T-helper 2 cell treated with Interferon-gamma antibody and Interleukin-4, amounts not matched to agents 5 μg/mL and 100 μg/mL, for 36 hours (primary cell): ENCODE measurements at regions not wholly inside any gene's neighbourhood (a gene's known extent, or its start where the extent isn't known, plus 50 kb on each side); places are given as distances from the start of the nearest gene placed in this dataset.

ENCODE experiments used
- DNase-seq: peaks from one replicate; pipeline ENCODE4 v3.0.0; 2021; ENCODE audit warnings: low spot score
- H3K27ac Mint-ChIP-seq: one replicate; pipeline ENCODE4 v1.8.0; 2021; ENCODE audit warnings: mild to moderate bottlenecking, mixed read lengths
- H3K27me3 Mint-ChIP-seq: one replicate; pipeline ENCODE4 v1.8.0; 2021; ENCODE audit warnings: low read depth, mixed read lengths
- H3K36me3 Mint-ChIP-seq: one replicate; pipeline ENCODE4 v1.8.0; 2021; ENCODE audit warnings: low read depth, mixed read lengths
- H3K4me1 Mint-ChIP-seq: one replicate; pipeline ENCODE4 v1.8.0; 2021; ENCODE audit warnings: low read depth, mixed read lengths
- H3K4me3 Mint-ChIP-seq: one replicate; pipeline ENCODE4 v1.8.0; 2022; ENCODE audit warnings: mild to moderate bottlenecking, moderate library complexity, mixed read lengths
- H3K9me3 Mint-ChIP-seq: one replicate; pipeline ENCODE4 v1.8.0; 2021; ENCODE audit warnings: mixed read lengths

- no peak overlapping the region for H3K27ac Mint-ChIP-seq
- no peaks in the 10 kb centered on the region for H3K9me3 Mint-ChIP-seq
- no peak overlapping the region for H3K4me3 Mint-ChIP-seq
- H3K4me1 Mint-ChIP-seq, result no peaks in the 10 kb centered on the region
- H3K27me3 Mint-ChIP-seq, result no peaks in the 10 kb centered on the region
- H3K36me3 Mint-ChIP-seq, result no peaks in the 10 kb centered on the region
- DNase-seq, result no peak
These were observed 198.1 kb downstream of the ENGASE start for GRCh38 chr17:79272666-79273219.

DNA sequence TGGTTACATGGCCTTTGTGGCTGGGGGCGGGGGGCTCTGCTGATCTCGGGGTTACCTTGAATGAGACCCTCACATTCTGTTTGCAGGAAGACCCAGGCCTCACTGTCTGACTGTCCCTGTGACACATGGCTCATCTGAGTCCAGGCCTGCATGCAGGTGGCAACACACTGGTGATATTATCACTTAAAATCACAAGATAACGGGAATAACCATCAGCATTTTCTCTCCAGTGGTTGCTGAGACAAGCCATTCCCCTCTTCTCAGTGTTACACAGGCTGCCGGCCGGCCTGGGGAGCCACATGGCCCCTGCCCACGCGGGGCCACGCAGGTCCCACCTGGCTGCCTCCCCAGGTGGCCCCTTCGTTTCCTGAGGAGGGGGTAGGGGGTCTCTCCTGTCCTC is 197.6 kb downstream of the ENGASE start:
- Mint-ChIP-seq H3K9me3 (no peaks in the 10 kb centered on the region), H3K4me1 (no peaks in the 10 kb centered on the region), H3K27me3 (no peaks in the 10 kb centered on the region), H3K27ac (no peak overlapping the region), H3K36me3 (no peaks in the 10 kb centered on the region), H3K4me3 (no peak overlapping the region)
- DNase-seq, result no peak

DNA sequence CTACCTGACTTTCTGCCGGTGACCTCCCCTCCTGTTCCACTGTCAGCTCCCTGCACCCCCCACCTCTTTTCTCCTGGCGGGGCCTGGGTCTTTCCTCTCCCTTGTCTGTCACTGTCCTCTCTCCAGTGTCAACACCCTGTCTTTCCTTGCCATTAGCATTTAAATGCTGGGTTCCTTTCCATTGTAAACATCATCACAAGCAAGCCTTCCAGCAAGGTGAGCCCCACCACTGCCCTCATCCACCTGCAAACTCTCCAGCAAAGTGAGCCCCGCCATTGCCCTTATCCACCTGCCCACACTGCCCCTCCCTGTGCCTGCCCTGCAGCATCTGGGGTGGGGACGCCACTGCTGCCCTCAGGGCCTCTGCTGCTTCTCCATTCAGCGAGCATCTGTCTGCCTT is 195.0 kb downstream of the ENGASE start:
- Mint-ChIP-seq H3K4me1 (no peaks in the 10 kb centered on the region), H3K36me3 (no peaks in the 10 kb centered on the region), H3K27me3 (no peaks in the 10 kb centered on the region), H3K4me3 (no peak overlapping the region), H3K9me3 (no peaks in the 10 kb centered on the region), H3K27ac (no peak overlapping the region)
- DNase-seq, result no peak

- Mint-ChIP-seq H3K27ac (no peak overlapping the region), H3K4me1 (no peaks in the 10 kb centered on the region), H3K27me3 (no peaks in the 10 kb centered on the region), H3K9me3 (no peaks in the 10 kb centered on the region), H3K36me3 (no peaks in the 10 kb centered on the region), H3K4me3 (no peak overlapping the region)
- no peak for DNase-seq
These were observed 188.6 kb downstream of the ENGASE start for GRCh38 chr17:79263191-79263590.

GRCh38 chr17:79262624-79263023 is 188.0 kb downstream of the ENGASE start:
- DNase-seq, result no peak
- no peak overlapping the region for H3K4me3 Mint-ChIP-seq
- no peak overlapping the region for H3K27ac Mint-ChIP-seq
- H3K4me1 Mint-ChIP-seq, result no peaks in the 10 kb centered on the region
- no peaks in the 10 kb centered on the region for H3K27me3 Mint-ChIP-seq
- no peaks in the 10 kb centered on the region for H3K36me3 Mint-ChIP-seq
- H3K9me3 Mint-ChIP-seq, result no peaks in the 10 kb centered on the region

GRCh38 chr17:79261355-79262072 is 186.9 kb downstream of the ENGASE start:
- no peak for DNase-seq
- no peaks in the 10 kb centered on the region for H3K9me3 Mint-ChIP-seq
- no peaks in the 10 kb centered on the region for H3K36me3 Mint-ChIP-seq
- no peak overlapping the region for H3K27ac Mint-ChIP-seq
- H3K4me1 Mint-ChIP-seq, result no peaks in the 10 kb centered on the region
- no peaks in the 10 kb centered on the region for H3K27me3 Mint-ChIP-seq
- H3K4me3 Mint-ChIP-seq, result no peak overlapping the region

DNA sequence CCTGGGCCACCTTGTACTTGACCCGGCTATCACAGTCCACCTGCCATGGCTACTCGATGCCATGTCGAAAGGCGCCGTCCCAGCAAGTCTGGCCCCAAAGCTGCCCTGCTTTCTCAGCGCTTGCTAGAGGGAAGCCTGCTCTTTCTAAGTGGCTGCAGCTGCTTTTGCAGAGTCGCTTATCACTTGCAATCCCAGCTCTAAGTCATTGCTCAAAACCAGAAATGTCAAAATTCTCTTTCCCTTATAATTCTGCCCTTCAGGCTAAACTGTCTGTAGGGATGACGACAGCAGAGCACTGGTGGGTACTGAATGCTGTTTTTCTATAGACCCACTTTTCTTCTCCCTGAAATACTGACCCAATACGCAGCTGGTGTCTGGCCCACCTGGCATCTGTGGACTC is 184.2 kb downstream of the ENGASE start:
- no peaks in the 10 kb centered on the region for H3K36me3 Mint-ChIP-seq
- H3K4me3 Mint-ChIP-seq, result no peak overlapping the region
- no peak overlapping the region for H3K27ac Mint-ChIP-seq
- H3K4me1 Mint-ChIP-seq, result no peaks in the 10 kb centered on the region
- DNase-seq, result no peak
- no peaks in the 10 kb centered on the region for H3K9me3 Mint-ChIP-seq
- no peaks in the 10 kb centered on the region for H3K27me3 Mint-ChIP-seq

GRCh38 chr17:79258041-79258440 is 183.4 kb downstream of the ENGASE start:
- DNase-seq, result no peak

GRCh38 chr17:79255926-79256585 is 181.4 kb downstream of the ENGASE start:
- Mint-ChIP-seq H3K9me3 (no peaks in the 10 kb centered on the region), H3K4me1 (no peaks in the 10 kb centered on the region), H3K36me3 (no peaks in the 10 kb centered on the region), H3K4me3 (no peak overlapping the region), H3K27me3 (no peaks in the 10 kb centered on the region), H3K27ac (no peak overlapping the region)
- no peak for DNase-seq

More at GRCh38 chr17:79258041-79258440, 183.4 kb downstream of the ENGASE start:
- Mint-ChIP-seq H3K36me3 (no peaks in the 10 kb centered on the region), H3K27me3 (no peaks in the 10 kb centered on the region), H3K27ac (no peak overlapping the region), H3K4me3 (no peak overlapping the region), H3K4me1 (no peaks in the 10 kb centered on the region), H3K9me3 (no peaks in the 10 kb centered on the region)

- no peak overlapping the region for H3K4me3 Mint-ChIP-seq
- H3K27ac Mint-ChIP-seq, result no peak overlapping the region
- no peaks in the 10 kb centered on the region for H3K36me3 Mint-ChIP-seq
- H3K4me1 Mint-ChIP-seq, result no peaks in the 10 kb centered on the region
- no peaks in the 10 kb centered on the region for H3K27me3 Mint-ChIP-seq
- DNase-seq, result no peak
- H3K9me3 Mint-ChIP-seq, result no peaks in the 10 kb centered on the region
These were observed 180.8 kb downstream of the ENGASE start for GRCh38 chr17:79255456-79255855.

GRCh38 chr17:79255046-79255445 is 180.4 kb downstream of the ENGASE start:
- H3K36me3 Mint-ChIP-seq, result no peaks in the 10 kb centered on the region
- H3K27ac Mint-ChIP-seq, result no peak overlapping the region
- no peak overlapping the region for H3K4me3 Mint-ChIP-seq

GRCh38 chr17:79252886-79253285 is 178.3 kb downstream of the ENGASE start:
- no peak overlapping the region for H3K27ac Mint-ChIP-seq
- H3K36me3 Mint-ChIP-seq, result no peaks in the 10 kb centered on the region
- DNase-seq, result no peak
- no peak overlapping the region for H3K4me3 Mint-ChIP-seq
- H3K4me1 Mint-ChIP-seq, result no peaks in the 10 kb centered on the region
- no peaks in the 10 kb centered on the region for H3K9me3 Mint-ChIP-seq
- H3K27me3 Mint-ChIP-seq, result no peaks in the 10 kb centered on the region

More at GRCh38 chr17:79255046-79255445, 180.4 kb downstream of the ENGASE start:
- H3K4me1 Mint-ChIP-seq, result no peaks in the 10 kb centered on the region
- H3K27me3 Mint-ChIP-seq, result no peaks in the 10 kb centered on the region
- H3K9me3 Mint-ChIP-seq, result no peaks in the 10 kb centered on the region
- no peak for DNase-seq

DNA sequence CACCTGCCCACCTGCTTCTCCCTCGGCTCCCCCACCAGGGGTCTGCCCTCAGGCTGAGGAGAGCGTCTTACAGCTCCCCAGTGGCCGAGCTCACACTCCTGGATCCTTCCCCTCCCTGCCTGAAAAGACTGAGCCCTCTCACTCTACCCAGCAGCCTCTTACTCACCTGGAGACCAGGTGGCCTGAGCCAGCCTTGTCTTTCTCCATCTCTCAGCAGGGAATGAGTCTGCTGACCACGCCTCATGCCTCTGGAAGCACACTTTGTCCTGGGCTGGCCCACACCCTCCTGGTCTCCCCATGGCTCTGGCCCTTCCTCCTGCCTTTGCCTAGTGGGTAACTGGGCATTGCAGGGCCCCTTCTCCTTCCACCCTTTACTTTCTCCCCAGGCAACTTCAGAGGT is 177.2 kb downstream of the ENGASE start:
- Mint-ChIP-seq H3K27me3 (no peaks in the 10 kb centered on the region), H3K4me3 (no peak overlapping the region), H3K9me3 (no peaks in the 10 kb centered on the region), H3K27ac (no peak overlapping the region), H3K36me3 (no peaks in the 10 kb centered on the region), H3K4me1 (no peaks in the 10 kb centered on the region)
- no peak for DNase-seq

DNA sequence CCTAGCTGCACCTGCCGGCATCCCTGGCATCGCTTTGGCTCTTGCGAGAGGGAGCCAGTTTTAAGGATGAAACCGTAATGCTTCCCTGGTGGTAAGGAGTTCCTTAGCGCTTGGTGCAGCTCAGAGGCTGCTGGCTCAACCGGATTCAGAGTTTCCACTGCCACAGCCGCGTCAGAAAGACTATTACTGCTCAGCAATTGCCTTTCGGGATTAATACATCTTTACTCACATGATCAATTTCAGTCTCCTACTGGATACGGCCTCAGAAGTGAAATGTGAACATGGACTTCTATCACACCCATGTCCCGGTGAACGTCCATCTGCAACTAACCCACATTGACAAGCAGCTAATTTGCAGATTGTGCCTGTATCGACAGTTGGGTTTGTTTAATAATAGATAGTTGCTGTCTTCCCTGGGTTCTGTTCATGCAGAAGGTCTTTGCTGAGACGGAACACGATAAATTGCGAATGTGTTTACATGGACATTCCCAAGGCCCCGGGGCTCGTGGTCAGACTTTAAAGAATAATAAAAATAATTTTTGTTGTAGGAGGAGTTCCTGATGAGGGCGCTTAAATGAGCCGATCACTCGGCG is 175.4 kb downstream of the ENGASE start:
- no peak overlapping the region for H3K27ac Mint-ChIP-seq
- H3K4me1 Mint-ChIP-seq, result no peaks in the 10 kb centered on the region
- H3K36me3 Mint-ChIP-seq, result no peaks in the 10 kb centered on the region
- H3K27me3 Mint-ChIP-seq, result no peaks in the 10 kb centered on the region
- no peaks in the 10 kb centered on the region for H3K9me3 Mint-ChIP-seq
- no peak for DNase-seq
- no peak overlapping the region for H3K4me3 Mint-ChIP-seq
